ENCODE measurements at regions not wholly inside any gene's neighbourhood (a gene's known extent, or its start where the extent isn't known, plus 50 kb on each side); places are given as distances from the start of the nearest gene placed in this dataset.
"Not testable (repeated sequence)": the region's sequence is repeated elsewhere in the genome, so short reads cannot be mapped to it uniquely, and the experiment has no call there.

DNA sequence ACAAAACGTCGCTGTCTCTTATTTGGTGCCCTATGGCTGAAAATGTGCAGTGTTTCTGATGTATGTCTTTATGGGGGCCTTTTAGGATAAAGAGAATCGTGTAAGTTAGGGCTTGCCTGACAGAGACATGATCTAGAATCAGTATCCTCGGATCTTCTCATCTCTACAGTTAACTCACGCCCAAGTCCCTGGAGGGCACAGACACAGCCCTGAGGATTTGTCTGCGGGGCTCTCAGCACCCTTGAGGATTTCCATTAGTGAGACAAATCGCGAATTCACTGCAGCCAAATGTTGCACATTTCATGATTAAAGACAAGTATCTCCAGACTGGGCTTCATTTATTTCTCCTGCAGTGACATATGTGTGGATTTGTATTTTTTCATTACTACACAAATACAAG is 552.7 kb downstream of the C6orf118 start:
- no peaks in the 10 kb centered on the region for H3K27me3 Mint-ChIP-seq
- ChIA-PET CTCF (no interaction called here), POLR2A (no interaction called here)
- H3K9me3 Mint-ChIP-seq: peaks cover 11% of the 10 kb centered on the region
- no peak overlapping the region for H3K27ac Mint-ChIP-seq
- no peak for DNase-seq
- H3K4me1 Mint-ChIP-seq: no peaks in the 10 kb centered on the region
- H3K4me3 Mint-ChIP-seq: no peak overlapping the region
- no peaks in the 10 kb centered on the region for H3K36me3 Mint-ChIP-seq (ENCODE audit: low read depth)

DNA sequence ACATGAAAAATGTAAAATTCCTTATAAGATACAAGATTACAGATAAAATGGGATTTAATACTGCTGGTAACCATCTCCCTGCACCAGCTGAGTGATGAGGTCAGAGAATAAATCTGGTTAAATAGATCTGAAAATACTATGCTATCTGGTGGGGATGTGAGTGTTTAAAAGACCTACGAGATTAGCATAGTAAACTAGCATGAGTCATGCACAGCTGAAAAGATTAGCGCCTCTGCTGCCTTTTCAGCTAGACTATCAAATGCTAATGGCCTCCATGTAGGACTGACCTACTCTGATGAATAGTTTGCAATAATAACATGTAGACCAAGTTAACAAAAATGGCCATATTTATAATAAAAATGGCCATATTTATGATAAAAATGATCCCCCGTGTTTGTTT is 553.3 kb downstream of the C6orf118 start:
- Mint-ChIP-seq H3K27me3 (no peaks in the 10 kb centered on the region), H3K9me3 (peaks cover 11% of the 10 kb centered on the region), H3K4me3 (no peak overlapping the region), H3K36me3 (ENCODE audit: low read depth) (no peaks in the 10 kb centered on the region), H3K4me1 (no peaks in the 10 kb centered on the region), H3K27ac (no peak overlapping the region)
- CTCF ChIA-PET: interaction anchor here (1.2 kb wide), 1 partner anchor 171 kb away, joined by 3 read pairs; no protein-coding TSS in a partner anchor
- POLR2A ChIA-PET: no interaction called here
- no peak for DNase-seq

DNA sequence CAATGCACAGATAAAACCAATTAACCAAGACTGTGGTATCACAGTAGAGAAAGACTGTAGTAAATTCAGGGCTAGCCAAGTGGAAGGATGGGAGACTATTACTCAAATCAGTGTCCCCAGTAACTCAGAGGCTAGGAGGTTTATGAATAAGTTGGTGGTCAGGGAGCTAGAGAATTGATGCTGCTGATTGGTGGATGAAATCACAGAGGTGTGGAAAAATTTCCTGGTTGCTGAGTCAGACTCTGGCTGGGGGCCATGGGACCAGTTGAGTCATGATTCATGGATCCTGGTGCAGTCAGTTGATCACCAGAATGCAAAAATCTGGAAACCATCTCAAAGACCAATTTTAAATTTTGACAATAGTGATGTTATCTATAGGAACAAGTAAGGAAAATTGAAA is 555.9 kb downstream of the C6orf118 start:
- DNase-seq: no peak
- ChIA-PET CTCF (no interaction called here), POLR2A (no interaction called here)
- Mint-ChIP-seq H3K27me3 (no peaks in the 10 kb centered on the region), H3K4me1 (no peaks in the 10 kb centered on the region), H3K27ac (no peak overlapping the region), H3K4me3 (no peak overlapping the region), H3K9me3 (peaks cover 22% of the 10 kb centered on the region), H3K36me3 (ENCODE audit: low read depth) (no peaks in the 10 kb centered on the region)

DNA sequence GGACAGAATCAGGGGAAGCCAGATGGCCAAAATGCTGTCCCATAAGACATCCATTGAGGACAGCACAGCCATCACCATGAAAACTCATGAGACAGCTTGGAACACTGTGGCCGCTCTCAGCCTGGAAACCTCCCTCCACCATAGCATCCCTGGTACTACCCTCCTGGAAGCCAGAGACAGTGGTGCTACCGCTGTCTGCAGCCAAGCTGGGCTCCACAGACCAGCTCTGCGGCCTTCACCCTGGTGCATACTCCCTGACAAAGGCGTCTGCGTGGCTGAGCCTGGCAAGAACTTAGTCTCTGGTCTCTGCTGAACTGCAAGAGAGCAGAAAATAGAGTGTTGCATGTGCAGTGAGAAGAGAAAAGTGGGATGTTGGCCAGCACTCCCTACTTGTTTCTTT is 558.0 kb downstream of the C6orf118 start:
- ChIA-PET CTCF (no interaction called here), POLR2A (no interaction called here)
- Mint-ChIP-seq H3K27ac (no peak overlapping the region), H3K9me3 (peaks cover 25% of the 10 kb centered on the region), H3K4me1 (no peaks in the 10 kb centered on the region), H3K4me3 (no peak overlapping the region), H3K27me3 (no peaks in the 10 kb centered on the region), H3K36me3 (ENCODE audit: low read depth) (no peaks in the 10 kb centered on the region)
- no peak for DNase-seq

DNA sequence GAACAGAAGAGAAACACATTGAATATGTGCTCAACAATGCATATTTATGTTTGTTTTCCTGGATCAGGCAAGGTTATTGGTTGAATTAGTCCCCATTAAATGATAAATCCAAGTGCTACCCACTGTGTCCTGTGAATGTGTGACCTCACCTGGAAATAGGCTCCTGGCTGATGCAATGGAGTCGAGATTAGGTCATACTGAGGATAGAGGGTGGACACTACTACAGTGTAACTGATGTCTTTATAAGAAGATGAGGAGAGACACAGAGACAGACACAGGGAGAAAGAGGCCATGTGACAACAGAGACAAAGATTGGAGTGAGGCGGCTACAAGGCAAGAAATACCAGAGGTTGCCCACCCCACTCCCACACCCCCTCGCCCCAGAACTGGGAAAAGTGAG is 559.3 kb downstream of the C6orf118 start:
- Mint-ChIP-seq H3K36me3 (ENCODE audit: low read depth) (no peaks in the 10 kb centered on the region), H3K27me3 (no peaks in the 10 kb centered on the region), H3K27ac (no peak overlapping the region), H3K4me1 (no peaks in the 10 kb centered on the region), H3K4me3 (no peak overlapping the region), H3K9me3 (peaks cover 31% of the 10 kb centered on the region)
- ChIA-PET CTCF (no interaction called here), POLR2A (no interaction called here)
- no peak for DNase-seq

DNA sequence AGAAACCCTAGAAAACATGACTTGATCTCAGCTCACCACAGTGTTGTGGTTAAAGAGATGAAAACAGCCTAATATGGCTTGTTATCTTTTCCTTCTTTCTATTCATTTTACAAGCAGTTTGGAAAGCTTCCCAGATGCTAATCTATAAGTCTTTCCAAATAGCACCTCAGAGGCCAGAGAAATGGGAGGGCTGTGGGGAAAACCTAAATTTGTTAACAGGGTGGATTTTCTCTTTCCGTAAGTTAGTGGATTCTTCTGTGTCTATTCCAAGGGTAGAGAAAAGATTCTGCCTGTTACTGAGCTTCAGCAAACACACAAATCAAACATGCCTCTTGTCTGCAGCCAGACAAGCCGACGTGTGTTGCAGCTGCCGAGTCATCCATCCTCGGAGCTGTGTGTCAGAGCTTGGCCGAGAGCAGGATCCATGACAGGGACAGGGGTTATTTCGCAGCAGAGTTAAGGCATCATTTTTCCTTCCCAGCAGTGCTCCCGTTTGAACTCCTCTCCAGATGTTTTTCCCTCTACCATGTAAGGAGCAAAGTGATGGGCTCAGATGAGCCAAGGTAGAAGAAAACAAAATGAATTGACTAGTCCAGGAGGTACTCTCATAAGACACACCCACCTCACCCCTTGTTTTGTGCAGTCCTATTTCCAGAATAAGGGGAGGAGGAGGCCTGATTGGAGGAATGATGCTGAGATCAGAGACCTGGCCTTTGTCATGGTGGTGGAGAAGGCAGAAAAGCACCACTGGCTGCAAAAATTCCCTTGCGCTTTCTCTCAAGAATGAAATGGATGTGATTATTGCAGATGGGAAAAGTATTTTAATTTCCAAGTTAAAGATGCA is 560.0 kb downstream of the C6orf118 start:
- no peak for DNase-seq
- no peaks in the 10 kb centered on the region for H3K4me1 Mint-ChIP-seq
- ChIA-PET CTCF (no interaction called here), POLR2A (no interaction called here)
- no peaks in the 10 kb centered on the region for H3K27me3 Mint-ChIP-seq
- no peaks in the 10 kb centered on the region for H3K36me3 Mint-ChIP-seq (ENCODE audit: low read depth)
- H3K9me3 Mint-ChIP-seq: peaks cover 33% of the 10 kb centered on the region
- no peak overlapping the region for H3K27ac Mint-ChIP-seq
- no peak overlapping the region for H3K4me3 Mint-ChIP-seq

DNA sequence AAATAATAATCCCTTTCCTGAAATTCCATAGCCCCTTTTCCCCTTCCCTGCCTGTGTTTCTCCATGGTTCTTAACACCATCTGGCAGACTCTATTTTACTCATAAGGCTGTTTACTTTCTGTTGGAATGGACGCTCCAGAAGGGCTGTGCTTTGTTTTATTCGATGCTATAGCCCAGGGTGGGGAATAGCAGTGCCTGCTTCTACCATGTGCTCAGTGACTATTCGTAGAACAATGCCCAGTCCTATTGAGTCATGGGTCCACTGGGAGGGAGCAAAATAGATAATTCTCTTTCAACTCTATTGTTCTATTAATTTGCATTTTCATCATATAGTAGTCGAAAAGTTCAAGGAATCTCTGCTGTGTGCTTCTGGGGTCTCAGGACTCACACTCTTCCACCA is 565.1 kb downstream of the C6orf118 start:
- ChIA-PET CTCF (no interaction called here), POLR2A (no interaction called here)
- Mint-ChIP-seq H3K36me3 (ENCODE audit: low read depth) (no peaks in the 10 kb centered on the region), H3K4me3 (no peak overlapping the region), H3K27me3 (no peaks in the 10 kb centered on the region), H3K27ac (no peak overlapping the region), H3K9me3 (peaks cover 40% of the 10 kb centered on the region), H3K4me1 (no peaks in the 10 kb centered on the region)
- no peak for DNase-seq

DNA sequence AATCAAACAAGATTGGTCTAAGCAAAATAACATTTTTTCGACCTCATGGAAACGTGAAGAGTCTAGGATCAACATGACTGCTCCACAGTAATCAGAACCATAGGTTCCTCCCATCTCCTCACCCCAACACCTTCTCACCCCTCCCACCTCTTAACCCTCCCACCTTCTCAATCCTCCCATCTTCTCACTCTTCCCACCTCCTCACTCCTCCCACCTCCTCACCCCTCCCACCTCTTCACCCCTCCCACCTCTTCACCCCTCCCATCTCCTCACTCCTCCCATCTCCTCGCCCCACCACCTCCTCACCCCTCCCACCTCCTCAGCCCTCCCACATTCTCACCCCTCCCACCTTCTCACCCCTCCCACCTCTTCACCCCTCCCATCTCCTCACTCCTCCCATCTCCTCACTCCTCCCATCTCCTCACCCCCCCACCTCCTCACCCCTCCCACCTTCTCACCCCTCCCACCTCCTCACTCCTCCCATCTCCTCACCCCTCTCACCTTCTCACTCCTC is 567.4 kb downstream of the C6orf118 start:
- CTCF ChIA-PET: no interaction called here
- no peak for DNase-seq
- Mint-ChIP-seq H3K27ac (no peak overlapping the region), H3K4me1 (no peaks in the 10 kb centered on the region), H3K9me3 (peaks cover 36% of the 10 kb centered on the region), H3K36me3 (ENCODE audit: low read depth) (no peaks in the 10 kb centered on the region), H3K27me3 (no peaks in the 10 kb centered on the region), H3K4me3 (no peak overlapping the region)
- POLR2A ChIA-PET: no interaction called here

DNA sequence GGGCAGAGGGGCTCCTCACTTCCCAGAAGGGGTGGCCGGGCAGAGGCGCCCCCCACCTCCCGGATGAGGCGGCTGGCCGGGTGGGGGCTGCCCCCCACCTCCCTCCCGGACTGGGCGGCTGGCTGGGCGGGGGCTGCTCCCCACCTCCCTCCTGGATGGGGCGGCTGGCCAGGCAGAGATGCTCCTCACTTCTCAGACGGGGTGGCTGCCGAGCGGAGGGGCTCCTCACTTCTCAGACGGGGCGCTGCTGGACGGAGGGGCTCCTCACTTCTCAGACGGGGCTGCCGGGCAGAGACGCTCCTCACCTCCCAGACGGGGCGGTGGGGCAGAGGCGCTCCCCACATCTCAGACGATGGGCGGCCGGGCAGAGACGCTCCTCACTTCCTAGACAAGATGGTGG is 573.3 kb downstream of the C6orf118 start:
- H3K4me1 Mint-ChIP-seq; H3K4me3 Mint-ChIP-seq; H3K27ac Mint-ChIP-seq; DNase-seq; H3K27me3 Mint-ChIP-seq; CTCF ChIA-PET; H3K36me3 Mint-ChIP-seq (ENCODE audit: low read depth); POLR2A ChIA-PET: not testable (repeated sequence)
- peaks cover 21% of the 10 kb centered on the region for H3K9me3 Mint-ChIP-seq

DNA sequence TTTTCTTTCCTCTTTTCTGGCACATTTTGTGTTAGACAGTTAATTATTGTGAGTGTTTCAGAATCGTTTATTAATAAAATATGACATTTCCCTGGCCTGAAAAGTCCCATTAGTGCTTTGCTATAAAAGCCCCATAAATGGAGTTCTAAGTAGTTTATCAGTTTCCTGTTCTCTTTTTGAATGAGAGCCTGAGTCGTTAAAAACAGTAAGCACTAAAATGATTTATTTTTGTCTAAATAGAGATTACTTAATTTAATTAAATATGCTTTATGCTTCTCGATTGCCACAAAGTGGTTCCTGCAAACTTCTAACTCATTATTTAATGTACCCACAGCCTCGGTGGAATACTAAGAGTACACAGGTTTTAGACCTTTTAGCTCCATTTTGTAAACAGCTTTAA is 577.9 kb downstream of the C6orf118 start:
- Mint-ChIP-seq H3K27ac (no peak overlapping the region), H3K4me3 (no peak overlapping the region), H3K36me3 (ENCODE audit: low read depth) (no peaks in the 10 kb centered on the region), H3K4me1 (no peaks in the 10 kb centered on the region), H3K9me3 (peaks cover 11% of the 10 kb centered on the region), H3K27me3 (no peaks in the 10 kb centered on the region)
- ChIA-PET POLR2A (no interaction called here), CTCF (interaction anchor here (0.7 kb wide), 1 partner anchor 46 kb away, joined by 3 read pairs; no protein-coding TSS in a partner anchor)
- DNase-seq: no peak

DNA sequence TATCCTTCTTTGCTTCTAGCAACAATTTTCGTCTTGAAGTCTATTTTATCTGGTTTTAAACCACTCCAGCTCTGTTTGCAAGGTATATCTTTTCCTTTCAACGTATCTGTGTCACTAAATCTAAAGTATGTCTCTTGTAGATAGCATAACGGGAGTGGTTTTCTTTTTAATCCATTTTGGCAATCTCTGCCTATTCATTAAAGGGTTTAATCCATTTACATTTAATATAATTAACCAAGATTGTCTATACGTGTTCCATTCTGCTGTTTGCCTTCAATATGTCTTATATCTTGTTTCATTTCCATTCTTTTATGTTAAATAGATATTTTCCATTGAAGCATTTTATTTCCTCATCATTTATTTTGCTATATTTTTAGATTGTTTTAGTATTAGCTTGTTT is 587.9 kb downstream of the C6orf118 start:
- H3K27me3 Mint-ChIP-seq: no peaks in the 10 kb centered on the region
- no peaks in the 10 kb centered on the region for H3K36me3 Mint-ChIP-seq (ENCODE audit: low read depth)
- DNase-seq: no peak
- no peak overlapping the region for H3K4me3 Mint-ChIP-seq
- peaks cover 6% of the 10 kb centered on the region for H3K9me3 Mint-ChIP-seq
- ChIA-PET CTCF (no interaction called here), POLR2A (no interaction called here)
- H3K27ac Mint-ChIP-seq: no peak overlapping the region
- no peaks in the 10 kb centered on the region for H3K4me1 Mint-ChIP-seq

DNA sequence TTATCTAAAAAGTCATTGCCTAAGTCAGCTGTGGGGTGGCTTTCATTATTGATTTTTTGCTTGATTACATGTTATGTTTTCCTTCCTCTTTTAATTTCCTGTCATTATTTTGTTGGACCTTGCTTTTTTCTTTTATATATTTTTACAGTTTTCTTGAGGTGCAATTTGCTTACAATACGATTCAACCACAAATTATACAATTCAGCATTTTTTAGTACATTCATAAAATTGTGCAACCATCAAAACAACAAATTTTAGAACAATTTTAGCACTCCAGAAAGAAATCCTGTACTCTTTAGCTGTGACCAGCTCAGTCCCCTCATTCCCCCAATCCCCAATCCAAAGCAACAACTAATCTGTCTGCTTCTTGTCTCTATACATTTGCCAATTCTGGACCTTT is 608.9 kb downstream of the C6orf118 start:
- CTCF ChIA-PET: no interaction called here
- no peak overlapping the region for H3K27ac Mint-ChIP-seq
- no peaks in the 10 kb centered on the region for H3K27me3 Mint-ChIP-seq

DNA sequence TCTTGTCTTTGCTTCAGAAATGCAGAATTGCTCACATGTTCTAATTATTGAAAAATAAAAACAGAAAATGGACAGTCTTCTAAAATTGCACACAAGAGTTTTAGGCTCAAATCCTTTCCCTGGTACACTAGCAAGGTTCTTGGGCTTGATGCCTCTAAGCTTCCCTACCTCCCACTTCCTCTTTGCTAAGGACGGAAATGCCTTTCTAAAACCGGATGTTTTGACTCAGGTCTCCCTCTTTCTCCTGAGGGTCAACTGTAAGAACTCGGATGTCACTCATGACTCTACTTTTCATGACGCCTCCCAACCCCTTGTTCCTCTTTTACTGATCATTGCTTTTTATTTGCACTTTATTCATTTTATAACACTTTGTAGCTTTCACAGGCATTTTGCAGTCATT is 613.5 kb downstream of the C6orf118 start:
- no peak overlapping the region for H3K4me3 Mint-ChIP-seq
- no peaks in the 10 kb centered on the region for H3K36me3 Mint-ChIP-seq (ENCODE audit: low read depth)
- peaks cover 15% of the 10 kb centered on the region for H3K9me3 Mint-ChIP-seq
- no peak overlapping the region for H3K27ac Mint-ChIP-seq
- DNase-seq: no peak
- H3K27me3 Mint-ChIP-seq: no peaks in the 10 kb centered on the region
- CTCF ChIA-PET: no interaction called here
- H3K4me1 Mint-ChIP-seq: no peaks in the 10 kb centered on the region
- POLR2A ChIA-PET: no interaction called here

More for the DNA sequence above, 608.9 kb downstream of the C6orf118 start:
- DNase-seq: no peak
- Mint-ChIP-seq H3K9me3 (peaks cover 11% of the 10 kb centered on the region), H3K4me3 (no peak overlapping the region), H3K4me1 (no peaks in the 10 kb centered on the region), H3K36me3 (ENCODE audit: low read depth) (no peaks in the 10 kb centered on the region)
- POLR2A ChIA-PET: no interaction called here

DNA sequence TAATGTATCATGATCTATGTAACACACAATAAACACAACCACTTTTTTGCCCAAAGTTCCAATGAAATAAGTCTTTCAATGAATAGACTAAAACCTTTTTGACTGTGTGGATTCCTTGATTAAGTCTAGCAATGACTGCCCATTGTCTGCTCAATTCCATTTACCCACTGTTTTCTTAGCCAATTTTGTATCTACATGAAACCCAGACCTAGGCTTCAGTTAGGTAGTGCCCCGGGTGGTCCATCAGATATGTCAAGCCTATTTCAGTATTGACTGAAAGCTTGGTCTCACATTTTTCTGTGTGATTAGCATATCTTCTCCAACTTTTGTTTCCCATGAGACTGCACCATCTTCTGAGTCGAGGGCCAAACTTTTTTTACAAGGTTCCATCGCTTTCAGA is 615.0 kb downstream of the C6orf118 start:
- POLR2A ChIA-PET: no interaction called here
- no peaks in the 10 kb centered on the region for H3K4me1 Mint-ChIP-seq
- CTCF ChIA-PET: no interaction called here
- no peaks in the 10 kb centered on the region for H3K27me3 Mint-ChIP-seq
- H3K27ac Mint-ChIP-seq: no peak overlapping the region
- no peak for DNase-seq
- no peaks in the 10 kb centered on the region for H3K36me3 Mint-ChIP-seq (ENCODE audit: low read depth)
- no peak overlapping the region for H3K4me3 Mint-ChIP-seq
- H3K9me3 Mint-ChIP-seq: peaks cover 21% of the 10 kb centered on the region
